HG02884 (cell line): ENCODE measurements at regions not wholly inside any gene's neighbourhood (a gene's known extent, or its start where the extent isn't known, plus 50 kb on each side); places are given as distances from the start of the nearest gene placed in this dataset.

Experiments used
- ATAC-seq: cut with Tn5 transposase; IDR thresholded peaks from one replicate; pipeline ENCODE4 v1.9.1; 2021; ENCODE audit warnings: mild to moderate bottlenecking, moderate library complexity; ENCODE audit not compliant: unreplicated experiment

GRCh38 chr20:61193164-61193563 is 58.9 kb upstream of the CDH4 start:
- no peak for ATAC-seq
